Ovary (tissue), 7 donors: ENCODE measurements at regions not wholly inside any gene's neighbourhood (a gene's known extent, or its start where the extent isn't known, plus 50 kb on each side); places are given as distances from the start of the nearest gene placed in this dataset.

Source experiments
- DNase-seq, 5 donors: peaks; one replicate each; pipeline ENCODE4 v3.0.0-alpha.2; 2019 to 2020
- H3K27ac ChIP-seq, 2 donors: fragments of 200-600 bp; one replicate each; pipeline versions ENCODE4 v1.5.1 to v1.8.0; 2019 to 2022
- H3K27me3 ChIP-seq: fragments of 200-600 bp; one replicate; pipeline ENCODE4 v1.8.0; 2022
- H3K36me3 ChIP-seq: fragments of 200-600 bp; sonication (generic); one replicate; pipeline ENCODE4 v1.5.1; 2019
- H3K4me1 ChIP-seq: one replicate; pipeline ENCODE4 v1.8.1; 2013; ENCODE audit warnings: mild to moderate bottlenecking, moderate library complexity; ENCODE audit not compliant: insufficient read depth
- H3K4me3 ChIP-seq: fragments of 200-600 bp; sonication (generic); one replicate; pipeline ENCODE4 v1.5.1; 2017
- H3K9me3 ChIP-seq, 2 donors: fragments of 200-600 bp in 1 of 2; sonication (generic) in 1 of 2; one replicate each; pipeline versions ENCODE4 v1.5.1 to v1.8.1; 2013 to 2019; ENCODE audit warnings: mild to moderate bottlenecking in 1 of 2, moderate library complexity in 1 of 2
- CTCF ChIP-seq, 3 donors: fragments of 450-650 bp in 2 of 3; fragments of 200-600 bp in 1 of 3; IDR thresholded peaks; one replicate each; pipeline versions ENCODE4 v1.5.1 to v1.8.0; 2016 to 2022; ENCODE audit warnings: antibody characterized with exemption in 3 of 3, mild to moderate bottlenecking in 1 of 3
- EP300 ChIP-seq: sonication (generic); formaldehyde crosslinking; IDR thresholded peaks from one replicate; pipeline ENCODE4 v1.6.1; 2017; ENCODE audit warnings: antibody characterized with exemption
- POLR2A ChIP-seq: fragments of 450-650 bp; IDR thresholded peaks from one replicate; pipeline ENCODE4 v1.6.1; 2017; ENCODE audit warnings: antibody characterized with exemption, mild to moderate bottlenecking, moderate library complexity
- WGBS, 3 donors: extraction: QIAGEN DNeasy Blood & Tissue Kit in 1 of 3; methylation state at CpG; one replicate each; pipeline versions ENCODE4 v1.1.5 to v1.1.7; 2013 to 2017; 5-methylcytosine and 5-hydroxymethylcytosine counted together
- intact Hi-C, 4 donors: fragments of 100-400 bp; cut with DNase I; formaldehyde crosslinking; loops; one replicate each; pipeline versions ENCODE4 v1.11.0 to v1.15.1; 2022 to 2023
- donor health status: DM: no; HTN: no; CAD: no; lungs with moderate emphysema.
- donor health status: DM: no; HTN: no; CAD: no.
- donor health status: Bipolar disorder and iron deficiency.
- donor health status: DM: no; HTN: no; CAD: no.
- donor health status: DM: yes; HTN: yes; CAD: no.

GRCh38 chr17:13699261-13699660 lies 97.5 kb upstream of the HS3ST3A1 start:
- no peak for TF ChIP-seq CTCF (IDR thresholded peaks at IDR 0.05)
- TF ChIP-seq EP300, result no peak
- TF ChIP-seq POLR2A, result no peak
- Histone ChIP-seq H3K36me3 (no peaks in the 10 kb centered on the region), H3K4me1 (no peaks in the 10 kb centered on the region), H3K27me3 (no peaks in the 10 kb centered on the region), H3K4me3 (no peak overlapping the region), H3K27ac (no peak overlapping the region), H3K9me3 (no peaks in the 10 kb centered on the region)
- WGBS, 3 donors, result 70 to 78% (median 74%) methylated on average over 2 of the region's 2 CpGs
- no peak for DNase-seq
- intact Hi-C loops, result no loop called here

GRCh38 chr17:13702266-13702665 lies 100.5 kb upstream of the HS3ST3A1 start:
- H3K27ac ChIP-seq, result no peak overlapping the region
- H3K9me3 ChIP-seq, result no peaks in the 10 kb centered on the region
- H3K4me1 ChIP-seq, result no peaks in the 10 kb centered on the region
- intact Hi-C loops, result no loop called here
- 45 to 51% (median 48%) methylated on average over 1 of the region's 1 CpG for WGBS, 3 donors
- no peaks in the 10 kb centered on the region for H3K27me3 ChIP-seq
- H3K36me3 ChIP-seq, result no peaks in the 10 kb centered on the region
- DNase-seq, result no peak
- H3K4me3 ChIP-seq, result no peak overlapping the region
- TF ChIP-seq EP300 (no peak), POLR2A (no peak), CTCF (IDR thresholded peaks at IDR 0.05) (no peak)

GRCh38 chr17:13704333-13704732 lies 102.6 kb upstream of the HS3ST3A1 start:
- no peak for TF ChIP-seq POLR2A
- no peak for TF ChIP-seq CTCF (IDR thresholded peaks at IDR 0.05)
- TF ChIP-seq EP300, result no peak
- DNase-seq, result no peak
- Histone ChIP-seq H3K27ac (no peak overlapping the region), H3K36me3 (no peaks in the 10 kb centered on the region), H3K27me3 (no peaks in the 10 kb centered on the region), H3K4me1 (no peaks in the 10 kb centered on the region), H3K4me3 (no peak overlapping the region), H3K9me3 (no peaks in the 10 kb centered on the region)
- intact Hi-C loops, result no loop called here
- WGBS, 3 donors, result 36 to 53% (median 40%) methylated on average over 1 of the region's 1 CpG

GRCh38 chr17:13705221-13705620 lies 103.5 kb upstream of the HS3ST3A1 start:
- H3K4me3 ChIP-seq, result no peak overlapping the region
- no peak for TF ChIP-seq EP300
- TF ChIP-seq CTCF (IDR thresholded peaks at IDR 0.05), result no peak
- no peak for TF ChIP-seq POLR2A
- H3K9me3 ChIP-seq, result no peaks in the 10 kb centered on the region
- intact Hi-C loops, result no loop called here
- 76 to 80% (median 78%) methylated on average over 7 of the region's 7 CpGs for WGBS, 3 donors
- H3K4me1 ChIP-seq, result no peaks in the 10 kb centered on the region
- H3K27ac ChIP-seq, result no peak overlapping the region
- no peaks in the 10 kb centered on the region for H3K27me3 ChIP-seq
- no peaks in the 10 kb centered on the region for H3K36me3 ChIP-seq
- DNase-seq, result no peak

- no peak overlapping the region for H3K27ac ChIP-seq
- H3K9me3 ChIP-seq, result no peaks in the 10 kb centered on the region
- WGBS, 3 donors, result 82 to 92% (median 89%) methylated on average over 5 of the region's 5 CpGs
- intact Hi-C loops, result no loop called here
- no peaks in the 10 kb centered on the region for H3K36me3 ChIP-seq
- TF ChIP-seq EP300 (no peak), POLR2A (no peak), CTCF (IDR thresholded peaks at IDR 0.05) (no peak)
- no peaks in the 10 kb centered on the region for H3K4me1 ChIP-seq
- H3K27me3 ChIP-seq, result no peaks in the 10 kb centered on the region
- no peak overlapping the region for H3K4me3 ChIP-seq
- DNase-seq, result no peak
Measured at GRCh38 chr17:13721705-13722104, 120.0 kb upstream of the HS3ST3A1 start.
